ENCODE measurements at regions not wholly inside any gene's neighbourhood (a gene's known extent, or its start where the extent isn't known, plus 50 kb on each side); places are given as distances from the start of the nearest gene placed in this dataset.

DNA sequence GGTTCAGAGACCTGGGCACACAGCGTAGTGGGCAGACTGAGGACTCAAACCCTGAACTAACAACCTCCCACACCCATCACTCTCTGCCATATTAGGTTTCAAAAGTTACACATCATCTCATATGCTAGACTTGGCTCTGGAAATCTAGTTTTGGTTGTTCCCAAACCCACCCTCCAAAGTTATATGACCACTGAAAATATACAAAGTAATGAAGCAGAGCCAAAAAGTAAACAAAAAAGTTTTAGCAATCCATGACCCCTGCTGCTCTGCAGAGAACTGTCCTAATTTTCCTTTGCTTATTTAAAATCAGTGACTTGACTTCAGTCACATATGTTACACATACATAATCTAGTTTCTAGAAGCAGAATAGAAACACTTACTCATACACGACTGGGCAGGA is 155.6 kb upstream of the TAS2R1 start:
- TF ChIP-seq, protein P1, sequence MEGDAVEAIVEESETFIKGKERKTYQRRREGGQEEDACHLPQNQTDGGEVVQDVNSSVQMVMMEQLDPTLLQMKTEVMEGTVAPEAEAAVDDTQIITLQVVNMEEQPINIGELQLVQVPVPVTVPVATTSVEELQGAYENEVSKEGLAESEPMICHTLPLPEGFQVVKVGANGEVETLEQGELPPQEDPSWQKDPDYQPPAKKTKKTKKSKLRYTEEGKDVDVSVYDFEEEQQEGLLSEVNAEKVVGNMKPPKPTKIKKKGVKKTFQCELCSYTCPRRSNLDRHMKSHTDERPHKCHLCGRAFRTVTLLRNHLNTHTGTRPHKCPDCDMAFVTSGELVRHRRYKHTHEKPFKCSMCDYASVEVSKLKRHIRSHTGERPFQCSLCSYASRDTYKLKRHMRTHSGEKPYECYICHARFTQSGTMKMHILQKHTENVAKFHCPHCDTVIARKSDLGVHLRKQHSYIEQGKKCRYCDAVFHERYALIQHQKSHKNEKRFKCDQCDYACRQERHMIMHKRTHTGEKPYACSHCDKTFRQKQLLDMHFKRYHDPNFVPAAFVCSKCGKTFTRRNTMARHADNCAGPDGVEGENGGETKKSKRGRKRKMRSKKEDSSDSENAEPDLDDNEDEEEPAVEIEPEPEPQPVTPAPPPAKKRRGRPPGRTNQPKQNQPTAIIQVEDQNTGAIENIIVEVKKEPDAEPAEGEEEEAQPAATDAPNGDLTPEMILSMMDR (IDR thresholded peaks at IDR 0.05; ENCODE audit: low read depth, low read length) = no peak
- TF ChIP-seq POLR2A (IDR thresholded peaks at IDR 0.05; ENCODE audit: extremely low read depth, insufficient read length) (no peak), MYC (IDR thresholded peaks at IDR 0.05; ENCODE audit: low read depth, low read length) (no peak)
- TF ChIP-seq, protein P2, sequence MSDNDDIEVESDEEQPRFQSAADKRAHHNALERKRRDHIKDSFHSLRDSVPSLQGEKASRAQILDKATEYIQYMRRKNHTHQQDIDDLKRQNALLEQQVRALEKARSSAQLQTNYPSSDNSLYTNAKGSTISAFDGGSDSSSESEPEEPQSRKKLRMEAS (IDR thresholded peaks at IDR 0.05; ENCODE audit: low read depth, low read length) = no peak

All from NB4 (cell line).